Activated T-cell treated with anti-CD3 and anti-CD28 coated beads, Interleukin-2, amount 50 U/mL, for 72 hours (primary cell): ENCODE measurements at regions not wholly inside any gene's neighbourhood (a gene's known extent, or its start where the extent isn't known, plus 50 kb on each side); places are given as distances from the start of the nearest gene placed in this dataset.

ENCODE experiments used
- ATAC-seq, 2 donors: fragments of 150-1000 bp; cut with Tn5 transposase; replicated peaks in 1 of 2; 2 replicates each; pipeline ENCODE4 v1.10.0; 2021; ENCODE audit warnings: moderate library complexity in 2 of 2, mild to moderate bottlenecking in 1 of 2
- DNase-seq, 2 donors: peaks; one replicate each; pipeline ENCODE4 v3.0.0; 2021 to 2022; ENCODE audit warnings: mixed read lengths in 1 of 2
- H3K27ac Mint-ChIP-seq: one replicate; pipeline ENCODE4 v1.8.0; 2022; ENCODE audit warnings: mild to moderate bottlenecking, moderate library complexity, mixed read lengths
- H3K27me3 Mint-ChIP-seq: one replicate; pipeline ENCODE4 v1.8.0; 2022; ENCODE audit warnings: low read depth, mixed read lengths
- H3K36me3 Mint-ChIP-seq, 2 donors: one replicate each; pipeline ENCODE4 v1.8.0; 2022; ENCODE audit warnings: mixed read lengths in 2 of 2, mild to moderate bottlenecking in 1 of 2; ENCODE audit not compliant: insufficient read depth in 2 of 2
- H3K4me1 Mint-ChIP-seq: one replicate; pipeline ENCODE4 v1.8.0; 2022; ENCODE audit warnings: low read depth, mixed read lengths
- H3K4me3 Mint-ChIP-seq, 2 donors: one replicate each; pipeline ENCODE4 v1.8.0; 2022; ENCODE audit warnings: mild to moderate bottlenecking in 2 of 2, mixed read lengths in 2 of 2, moderate library complexity in 2 of 2
- H3K9me3 Mint-ChIP-seq, 2 donors: one replicate each; pipeline ENCODE4 v1.8.0; 2022; ENCODE audit warnings: mixed read lengths in 2 of 2

DNA sequence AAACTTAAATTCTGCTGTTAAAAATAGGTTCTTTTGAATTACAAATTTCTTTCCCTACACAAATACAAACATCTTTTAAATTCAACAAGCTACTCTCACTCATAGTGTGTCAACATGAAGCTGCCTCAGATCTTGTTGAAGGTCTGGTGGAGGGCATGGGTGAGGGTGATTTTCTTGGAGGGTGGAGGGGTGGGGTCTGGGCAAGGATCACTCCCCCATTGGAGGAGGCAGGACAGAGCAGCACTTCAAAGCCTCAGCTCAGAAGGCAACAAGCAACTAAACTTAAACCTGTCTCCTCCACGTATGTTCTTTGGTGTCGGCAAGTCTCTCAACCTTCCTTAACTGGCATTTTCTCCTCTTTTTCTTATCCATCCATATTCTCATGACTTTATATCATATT lies 730.9 kb downstream of the NR2F2 start:
- H3K27ac Mint-ChIP-seq: no peak overlapping the region
- no peak overlapping the region for H3K4me3 Mint-ChIP-seq
- no peak for ATAC-seq
- H3K27me3 Mint-ChIP-seq: no peaks in the 10 kb centered on the region
- H3K4me1 Mint-ChIP-seq: no peaks in the 10 kb centered on the region
- peaks cover 4 to 5% of the 10 kb centered on the region in 2 donors for H3K9me3 Mint-ChIP-seq
- H3K36me3 Mint-ChIP-seq: no peaks in the 10 kb centered on the region
- no peak for DNase-seq

DNA sequence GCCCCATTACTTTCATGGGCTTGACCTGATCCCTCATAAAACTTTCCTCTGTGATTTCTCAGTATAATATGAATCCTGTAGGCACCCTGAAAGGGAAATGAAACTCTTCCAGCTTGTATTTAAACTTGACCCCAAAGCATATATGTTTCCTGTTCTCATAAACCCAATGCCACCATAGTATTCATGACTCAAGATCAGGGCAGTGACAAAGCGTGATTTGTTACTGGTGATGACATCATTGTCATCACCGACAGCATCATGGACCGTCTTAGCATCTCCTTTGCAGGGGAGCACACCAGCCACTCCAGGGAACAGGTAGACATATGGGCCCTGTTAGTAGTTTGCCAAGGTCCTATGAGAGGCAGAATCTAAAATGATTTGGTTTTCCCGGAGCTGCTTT lies 741.2 kb downstream of the NR2F2 start:
- peaks cover 8 to 12% of the 10 kb centered on the region in 2 donors for H3K9me3 Mint-ChIP-seq
- no peak overlapping the region for H3K27ac Mint-ChIP-seq
- no peaks in the 10 kb centered on the region for H3K4me1 Mint-ChIP-seq
- no peaks in the 10 kb centered on the region for H3K27me3 Mint-ChIP-seq
- no peak overlapping the region for H3K4me3 Mint-ChIP-seq
- peaks cover 0 to 2% of the 10 kb centered on the region in 2 donors for H3K36me3 Mint-ChIP-seq
- DNase-seq (no peak), ATAC-seq (no peak)

DNA sequence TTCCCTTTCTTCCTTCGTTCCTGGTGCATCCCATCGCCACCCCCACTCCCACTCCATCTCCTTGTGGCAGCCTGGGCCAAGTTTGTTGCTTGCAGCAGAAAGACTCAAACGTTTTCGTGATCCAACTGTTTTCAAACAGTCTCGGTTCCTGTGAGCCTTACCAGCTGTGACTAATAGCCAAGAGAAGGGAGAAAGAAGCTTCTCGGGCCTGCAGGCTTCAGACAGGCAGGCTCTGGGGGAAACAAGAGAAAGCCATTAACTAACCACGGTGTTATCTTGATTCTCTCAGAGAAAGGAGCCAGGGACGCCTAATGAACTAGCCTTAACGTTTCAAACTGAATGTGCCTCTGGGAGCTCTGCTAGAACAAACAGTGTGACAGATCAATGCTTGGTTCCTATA lies 742.0 kb downstream of the NR2F2 start:
- no peak for ATAC-seq
- H3K9me3 Mint-ChIP-seq: peaks cover 8 to 12% of the 10 kb centered on the region in 2 donors

DNA sequence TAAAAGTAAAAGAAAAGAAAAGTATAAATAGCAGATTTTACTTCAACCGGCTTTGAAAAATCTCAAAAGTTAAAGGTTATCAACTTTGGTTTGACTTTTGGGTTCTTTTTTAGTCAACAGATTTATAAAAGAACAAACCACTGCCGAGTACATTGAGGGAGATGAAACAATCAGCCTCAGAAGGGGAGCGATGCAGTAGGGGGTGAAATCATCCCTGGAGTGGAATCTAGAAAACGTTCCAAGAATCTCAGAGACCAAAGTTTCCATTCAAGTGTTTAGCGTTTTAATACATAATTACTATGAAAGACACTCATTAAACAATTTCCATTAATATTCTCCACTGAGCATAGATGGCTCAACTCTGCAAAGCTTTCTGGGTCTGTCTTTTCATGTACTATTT lies 745.5 kb downstream of the NR2F2 start:
- Mint-ChIP-seq H3K4me3 (no peak overlapping the region), H3K36me3 (no peaks in the 10 kb centered on the region)

More for the DNA sequence above, 742.0 kb downstream of the NR2F2 start:
- H3K36me3 Mint-ChIP-seq: peaks cover 0 to 2% of the 10 kb centered on the region in 2 donors
- DNase-seq: no peak
- no peak overlapping the region for H3K27ac Mint-ChIP-seq
- H3K4me3 Mint-ChIP-seq: no peak overlapping the region
- no peaks in the 10 kb centered on the region for H3K27me3 Mint-ChIP-seq
- H3K4me1 Mint-ChIP-seq: no peaks in the 10 kb centered on the region

DNA sequence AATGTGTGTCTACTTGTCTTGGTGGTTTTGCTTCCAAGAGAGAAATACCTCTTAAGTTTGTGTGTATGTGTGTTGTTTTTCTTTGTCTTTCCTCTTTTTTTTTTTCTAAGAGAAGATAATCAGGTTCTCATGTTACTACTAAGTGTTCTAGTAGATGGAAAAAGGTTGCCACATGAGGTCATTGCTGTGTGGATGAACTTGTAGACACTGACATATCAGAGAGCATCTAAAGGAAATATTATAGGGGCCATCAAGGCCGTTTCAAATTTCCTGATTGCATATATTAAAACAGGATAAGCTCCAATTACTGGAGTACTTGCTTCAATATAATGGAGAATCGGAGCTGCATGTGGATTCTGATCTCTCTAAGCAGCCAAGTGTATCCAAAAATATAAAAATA lies 747.5 kb downstream of the NR2F2 start:
- Mint-ChIP-seq H3K9me3 (peaks cover 0 to 4% of the 10 kb centered on the region in 2 donors), H3K4me1 (no peaks in the 10 kb centered on the region), H3K27me3 (no peaks in the 10 kb centered on the region), H3K4me3 (no peak overlapping the region), H3K27ac (no peak overlapping the region), H3K36me3 (no peaks in the 10 kb centered on the region)
- no peak for ATAC-seq
- no peak for DNase-seq

More for the DNA sequence above, 745.5 kb downstream of the NR2F2 start:
- Mint-ChIP-seq H3K4me1 (no peaks in the 10 kb centered on the region), H3K9me3 (peaks cover 2 to 7% of the 10 kb centered on the region in 2 donors), H3K27ac (no peak overlapping the region), H3K27me3 (no peaks in the 10 kb centered on the region)
- DNase-seq (no peak), ATAC-seq (no peak)

DNA sequence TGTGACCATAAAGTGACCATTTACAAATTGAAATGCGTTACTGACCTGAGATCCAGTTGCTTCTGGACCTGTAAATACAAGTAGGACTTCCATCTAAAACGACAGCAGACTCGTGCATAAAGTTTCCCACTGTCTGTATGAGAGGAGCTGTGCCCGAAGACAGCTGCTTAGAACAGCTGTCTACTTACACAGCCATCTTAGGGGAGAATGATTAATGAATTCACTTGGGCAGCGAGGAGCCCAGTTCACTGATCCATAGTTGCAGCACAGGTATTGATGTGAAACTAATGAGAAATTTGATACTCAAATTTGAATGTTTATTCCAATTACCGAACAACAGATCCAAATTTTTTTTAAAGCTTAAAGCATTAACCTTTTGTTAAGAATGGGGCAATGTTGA lies 748.1 kb downstream of the NR2F2 start:
- no peaks in the 10 kb centered on the region for H3K4me1 Mint-ChIP-seq
- ATAC-seq (no peak), DNase-seq (no peak)
- H3K27ac Mint-ChIP-seq: no peak overlapping the region
- H3K9me3 Mint-ChIP-seq: peaks cover 0 to 3% of the 10 kb centered on the region in 2 donors
- no peaks in the 10 kb centered on the region for H3K27me3 Mint-ChIP-seq
- H3K36me3 Mint-ChIP-seq: no peaks in the 10 kb centered on the region
- H3K4me3 Mint-ChIP-seq: no peak overlapping the region

DNA sequence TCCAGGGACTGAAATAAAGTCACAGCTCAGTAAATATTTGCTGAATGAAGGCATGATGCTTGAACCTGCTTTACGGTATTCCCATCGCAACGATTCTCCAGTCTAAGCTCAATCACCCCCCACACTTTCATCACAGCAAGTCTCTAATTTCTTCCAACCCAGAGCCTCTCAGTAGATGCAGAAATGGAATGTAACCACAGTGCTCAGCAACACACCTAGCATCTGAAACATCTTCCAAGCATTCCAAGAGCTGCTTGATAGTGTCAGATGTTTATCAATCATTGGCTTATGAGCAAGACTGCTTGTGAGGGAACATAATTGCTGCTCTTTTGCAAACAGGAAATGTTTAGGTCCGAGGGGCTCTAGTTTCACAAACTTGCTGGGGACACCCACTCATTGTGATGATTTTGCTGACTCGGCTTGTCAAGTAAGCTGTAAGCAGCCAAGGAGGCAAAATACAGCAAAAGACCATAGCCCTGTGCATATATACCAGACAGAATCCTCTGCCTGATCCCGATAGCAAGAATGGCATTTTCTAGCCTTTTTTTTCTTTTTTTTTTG lies 751.2 kb downstream of the NR2F2 start:
- no peaks in the 10 kb centered on the region for H3K4me1 Mint-ChIP-seq
- no peaks in the 10 kb centered on the region for H3K36me3 Mint-ChIP-seq
- H3K4me3 Mint-ChIP-seq: no peak overlapping the region
- ATAC-seq (no peak), DNase-seq (no peak)
- H3K27me3 Mint-ChIP-seq: no peaks in the 10 kb centered on the region
- no peak overlapping the region for H3K27ac Mint-ChIP-seq
- H3K9me3 Mint-ChIP-seq: peaks cover 5% of the 10 kb centered on the region in 2 donors

DNA sequence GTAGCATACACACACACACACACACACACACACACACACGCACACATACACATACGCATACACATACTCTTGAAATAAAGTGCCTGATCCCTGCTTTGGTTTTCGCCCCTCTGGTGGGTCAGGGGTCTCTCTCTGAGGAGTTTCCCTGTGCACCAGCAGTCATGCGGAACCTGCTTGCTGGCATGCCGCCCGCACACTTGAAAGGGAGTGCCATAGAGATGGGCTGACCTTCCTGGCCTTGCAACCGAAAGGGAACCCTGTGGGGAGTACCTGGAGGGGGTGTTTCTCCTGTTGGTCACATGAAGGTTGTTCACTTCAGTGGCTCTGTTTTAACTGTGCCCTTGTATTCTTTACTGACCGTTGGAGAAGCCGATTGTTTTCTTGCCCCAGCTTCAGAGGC lies 752.3 kb downstream of the NR2F2 start:
- no peaks in the 10 kb centered on the region for H3K4me1 Mint-ChIP-seq
- DNase-seq (no peak), ATAC-seq (no peak)
- no peak overlapping the region for H3K27ac Mint-ChIP-seq
- peaks cover 5 to 8% of the 10 kb centered on the region in 2 donors for H3K9me3 Mint-ChIP-seq
- H3K4me3 Mint-ChIP-seq: no peak overlapping the region
- H3K36me3 Mint-ChIP-seq: no peaks in the 10 kb centered on the region
- H3K27me3 Mint-ChIP-seq: no peaks in the 10 kb centered on the region

DNA sequence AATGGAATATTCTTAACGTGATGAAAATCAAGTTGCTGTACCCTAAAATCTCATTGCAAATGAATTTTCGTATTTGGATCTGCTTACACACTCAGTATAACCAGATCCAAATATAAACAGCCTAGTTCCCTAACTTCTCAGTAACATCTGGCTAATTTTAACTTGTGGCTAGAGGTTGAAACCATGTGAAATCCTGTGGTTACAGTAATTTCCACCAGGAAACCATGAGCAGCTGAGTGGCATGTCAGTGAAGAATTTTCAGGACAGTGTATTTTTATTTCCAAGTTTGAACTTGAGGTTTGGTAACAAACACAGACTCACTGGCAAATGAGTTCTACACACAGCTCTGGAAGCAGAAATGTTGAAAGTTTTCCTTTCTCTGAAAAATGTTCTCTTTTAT lies 754.1 kb downstream of the NR2F2 start:
- Mint-ChIP-seq H3K36me3 (no peaks in the 10 kb centered on the region), H3K27ac (no peak overlapping the region), H3K27me3 (no peaks in the 10 kb centered on the region), H3K4me1 (no peaks in the 10 kb centered on the region), H3K4me3 (no peak overlapping the region), H3K9me3 (peaks cover 5 to 6% of the 10 kb centered on the region in 2 donors)
- no peak for ATAC-seq
- DNase-seq: no peak

DNA sequence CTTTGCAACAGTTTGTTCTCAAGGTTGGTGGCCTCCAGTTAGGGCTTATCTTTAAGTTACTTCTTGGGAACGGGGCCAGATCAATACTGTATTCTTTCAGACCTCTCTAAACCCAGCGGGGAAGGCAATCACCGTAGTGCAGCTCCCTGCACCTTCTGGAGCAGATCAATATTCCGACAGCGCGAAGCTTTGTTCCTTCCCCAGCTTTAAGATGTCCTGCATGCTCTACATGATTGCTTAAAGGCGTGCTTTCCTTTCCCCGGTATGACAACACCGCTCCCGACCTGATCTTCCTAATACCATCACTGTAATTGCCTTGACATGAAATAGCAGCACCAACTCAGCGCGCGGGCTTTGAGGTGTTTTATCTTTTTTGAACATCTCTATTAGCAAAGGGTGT lies 755.2 kb downstream of the NR2F2 start:
- Mint-ChIP-seq H3K36me3 (no peaks in the 10 kb centered on the region), H3K9me3 (peaks cover 6% of the 10 kb centered on the region in 2 donors), H3K4me3 (no peak overlapping the region), H3K27ac (no peak overlapping the region), H3K27me3 (no peaks in the 10 kb centered on the region), H3K4me1 (no peaks in the 10 kb centered on the region)
- DNase-seq: no peak
- no peak for ATAC-seq

DNA sequence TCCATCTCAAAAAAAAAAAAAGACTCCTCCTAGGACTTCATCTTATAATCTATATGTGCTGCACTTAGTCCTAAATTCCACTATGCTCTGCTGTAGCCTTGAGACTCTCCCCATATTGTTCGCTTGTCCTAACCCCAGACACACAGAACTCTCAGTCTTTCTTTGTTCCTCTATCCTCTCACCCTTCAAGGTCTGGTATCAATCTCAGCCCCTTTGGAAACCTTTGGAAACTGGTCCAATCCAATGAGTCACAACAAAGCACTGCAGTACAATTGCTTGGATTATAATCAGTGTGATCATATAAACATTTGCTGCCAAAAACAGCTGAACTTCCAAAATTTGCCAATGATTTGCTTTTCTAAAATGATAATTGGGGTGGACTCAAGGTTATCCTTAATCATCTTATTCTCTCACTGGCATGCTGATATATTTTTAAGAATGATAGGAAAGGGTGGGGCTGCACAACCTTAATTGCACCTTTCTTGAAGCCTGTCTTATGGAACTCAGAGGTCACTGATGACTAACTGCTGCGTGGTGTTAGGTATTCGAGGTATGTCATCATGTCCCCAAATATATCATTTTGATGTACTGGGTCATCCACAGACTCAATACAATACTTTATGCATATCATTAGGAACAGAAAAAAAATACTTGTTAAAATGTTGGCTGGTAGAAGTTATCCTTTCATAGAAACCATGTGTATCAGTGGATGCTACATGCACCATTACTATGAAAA lies 756.7 kb downstream of the NR2F2 start:
- Mint-ChIP-seq H3K27me3 (no peaks in the 10 kb centered on the region), H3K4me1 (no peaks in the 10 kb centered on the region), H3K27ac (no peak overlapping the region), H3K9me3 (peaks cover 6 to 8% of the 10 kb centered on the region in 2 donors), H3K36me3 (no peaks in the 10 kb centered on the region), H3K4me3 (no peak overlapping the region)
- DNase-seq: no peak
- ATAC-seq: no peak

DNA sequence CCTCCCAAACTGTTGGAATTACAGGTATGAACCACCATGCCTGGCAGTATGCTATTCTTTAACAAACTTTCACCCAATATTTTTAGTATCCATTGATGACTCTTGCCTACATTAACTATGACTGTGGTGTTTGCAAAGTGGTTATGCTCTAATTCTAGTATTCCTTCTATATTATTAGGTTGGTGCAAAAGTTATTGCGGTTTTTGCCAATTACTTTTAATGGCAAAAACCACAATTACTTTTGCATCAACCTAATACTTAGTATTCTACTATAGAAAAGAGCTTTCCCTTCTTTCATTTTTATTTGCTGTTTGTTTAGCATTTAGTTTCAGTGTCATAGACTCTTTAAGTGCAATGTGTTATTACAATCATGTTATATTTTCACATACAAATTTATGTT lies 760.6 kb downstream of the NR2F2 start:
- Mint-ChIP-seq H3K36me3 (no peaks in the 10 kb centered on the region), H3K4me1 (no peaks in the 10 kb centered on the region), H3K27me3 (no peaks in the 10 kb centered on the region), H3K4me3 (no peak overlapping the region), H3K9me3 (peaks cover 5 to 6% of the 10 kb centered on the region in 2 donors), H3K27ac (no peak overlapping the region)
- no peak for DNase-seq
- ATAC-seq: no peak

DNA sequence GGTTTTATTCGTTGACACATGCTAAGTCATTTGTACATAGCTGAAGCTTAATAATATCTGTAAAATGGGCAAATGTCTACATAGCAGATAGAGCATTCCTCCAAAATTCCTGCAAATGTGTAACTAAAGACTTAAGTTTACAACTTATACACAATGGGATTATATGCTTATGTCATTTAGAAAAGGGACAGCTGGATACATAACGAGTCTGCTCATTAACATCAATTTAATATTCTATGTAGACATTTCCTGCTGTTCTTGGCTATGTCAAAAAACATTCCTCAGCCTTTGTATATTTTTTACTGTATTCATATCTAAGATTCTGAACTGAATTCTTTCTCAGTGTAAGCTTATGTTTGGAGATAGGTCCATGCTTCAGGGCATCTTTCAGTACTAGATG lies 762.2 kb downstream of the NR2F2 start:
- Mint-ChIP-seq H3K9me3 (peaks cover 3 to 5% of the 10 kb centered on the region in 2 donors), H3K4me3 (no peak overlapping the region), H3K27ac (no peak overlapping the region), H3K27me3 (no peaks in the 10 kb centered on the region), H3K36me3 (no peaks in the 10 kb centered on the region), H3K4me1 (no peaks in the 10 kb centered on the region)
- ATAC-seq: no peak
- DNase-seq: no peak

DNA sequence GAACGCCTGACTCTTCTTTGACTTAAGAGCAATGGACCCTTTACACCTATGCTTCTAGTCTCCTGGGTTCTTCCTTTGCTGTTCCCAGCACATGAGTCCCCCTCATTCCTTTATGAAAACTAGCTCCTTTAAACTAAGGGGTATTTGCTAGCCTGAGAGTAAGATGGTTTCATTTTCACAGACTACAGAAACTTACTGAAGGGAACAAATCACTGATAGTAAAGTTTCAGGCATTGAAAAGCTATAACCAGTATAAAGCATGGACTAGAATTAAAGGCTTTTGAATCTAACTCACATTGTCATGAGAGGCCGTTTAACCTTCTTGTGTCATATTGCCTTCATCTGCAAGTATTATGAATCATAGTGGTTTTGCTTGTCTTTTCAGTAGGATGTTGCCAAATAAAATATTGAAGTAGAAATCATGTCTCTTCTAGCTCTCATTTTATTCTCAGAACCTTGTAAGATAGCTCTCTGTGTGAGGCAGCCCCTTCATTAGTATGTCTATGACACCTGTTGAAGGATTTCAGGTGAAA lies 765.9 kb downstream of the NR2F2 start:
- H3K36me3 Mint-ChIP-seq: no peaks in the 10 kb centered on the region
- no peak for DNase-seq
- no peaks in the 10 kb centered on the region for H3K27me3 Mint-ChIP-seq
- H3K4me3 Mint-ChIP-seq: no peak overlapping the region
- H3K9me3 Mint-ChIP-seq: peaks cover 10 to 13% of the 10 kb centered on the region in 2 donors
- H3K27ac Mint-ChIP-seq: no peak overlapping the region
- H3K4me1 Mint-ChIP-seq: no peaks in the 10 kb centered on the region
- ATAC-seq: no peak
